Lower leg skin (tissue), 3 donors: ENCODE measurements at regions not wholly inside any gene's neighbourhood (a gene's known extent, or its start where the extent isn't known, plus 50 kb on each side); places are given as distances from the start of the nearest gene placed in this dataset.

ENCODE experiments used
- POLR2A ChIP-seq, 2 donors: fragments of 450-650 bp; IDR thresholded peaks; one replicate each; pipeline ENCODE4 v1.6.1; 2016 to 2017; ENCODE audit warnings: antibody characterized with exemption in 2 of 2, mild to moderate bottlenecking in 1 of 2, moderate library complexity in 1 of 2
- TF ChIP-seq, protein P1 (sequence below), 3 donors: fragments of 450-650 bp; IDR thresholded peaks; one replicate each; pipeline ENCODE4 v1.5.1; 2016; ENCODE audit warnings: antibody characterized with exemption in 3 of 3, mild to moderate bottlenecking in 3 of 3, moderate library complexity in 2 of 3

GRCh38 chr2:160602073-160602472 lies 108.5 kb upstream of the RBMS1 start:
- TF ChIP-seq, protein P1, sequence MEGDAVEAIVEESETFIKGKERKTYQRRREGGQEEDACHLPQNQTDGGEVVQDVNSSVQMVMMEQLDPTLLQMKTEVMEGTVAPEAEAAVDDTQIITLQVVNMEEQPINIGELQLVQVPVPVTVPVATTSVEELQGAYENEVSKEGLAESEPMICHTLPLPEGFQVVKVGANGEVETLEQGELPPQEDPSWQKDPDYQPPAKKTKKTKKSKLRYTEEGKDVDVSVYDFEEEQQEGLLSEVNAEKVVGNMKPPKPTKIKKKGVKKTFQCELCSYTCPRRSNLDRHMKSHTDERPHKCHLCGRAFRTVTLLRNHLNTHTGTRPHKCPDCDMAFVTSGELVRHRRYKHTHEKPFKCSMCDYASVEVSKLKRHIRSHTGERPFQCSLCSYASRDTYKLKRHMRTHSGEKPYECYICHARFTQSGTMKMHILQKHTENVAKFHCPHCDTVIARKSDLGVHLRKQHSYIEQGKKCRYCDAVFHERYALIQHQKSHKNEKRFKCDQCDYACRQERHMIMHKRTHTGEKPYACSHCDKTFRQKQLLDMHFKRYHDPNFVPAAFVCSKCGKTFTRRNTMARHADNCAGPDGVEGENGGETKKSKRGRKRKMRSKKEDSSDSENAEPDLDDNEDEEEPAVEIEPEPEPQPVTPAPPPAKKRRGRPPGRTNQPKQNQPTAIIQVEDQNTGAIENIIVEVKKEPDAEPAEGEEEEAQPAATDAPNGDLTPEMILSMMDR (IDR thresholded peaks at IDR 0.05), result no peak
- no peak for TF ChIP-seq POLR2A (IDR thresholded peaks at IDR 0.05)
